Gastroesophageal sphincter (tissue), 4 donors: ENCODE measurements at regions not wholly inside any gene's neighbourhood (a gene's known extent, or its start where the extent isn't known, plus 50 kb on each side); places are given as distances from the start of the nearest gene placed in this dataset.

Source experiments
- ATAC-seq: fragments of 150-250 bp; one replicate; pipeline ENCODE4 v1.9.1; 2016; ENCODE audit warnings: mild to moderate bottlenecking, moderate library complexity
- H3K27ac ChIP-seq, 4 donors: fragments of 200-600 bp; sonication (generic) in 3 of 4; 1 replicate in 3 of 4; 2 replicates in 1 of 4; pipeline ENCODE4 v1.5.1; 2016 to 2019
- H3K27me3 ChIP-seq: fragments of 200-600 bp; sonication (generic); one replicate; pipeline ENCODE4 v1.5.1; 2019
- H3K36me3 ChIP-seq, 2 donors: fragments of 200-600 bp; sonication (generic); one replicate each; pipeline ENCODE4 v1.5.1; 2019; ENCODE audit warnings: control low read depth in 1 of 2
- H3K4me1 ChIP-seq, 3 donors: fragments of 200-600 bp; sonication (generic); 1 replicate in 2 of 3; 2 replicates in 1 of 3; pipeline ENCODE4 v1.5.1; 2016 to 2019; ENCODE audit warnings: control low read depth in 2 of 3
- H3K4me3 ChIP-seq, 2 donors: fragments of 200-600 bp; sonication (generic); one replicate each; pipeline ENCODE4 v1.5.1; 2019; ENCODE audit warnings: mild to moderate bottlenecking in 1 of 2, moderate library complexity in 1 of 2
- H3K9me3 ChIP-seq, 3 donors: fragments of 200-600 bp; sonication (generic); one replicate each; pipeline ENCODE4 v1.5.1; 2017 to 2019; ENCODE audit warnings: control low read depth in 2 of 3
- CTCF ChIP-seq, 4 experiments: fragments of 200-600 bp in 2 of 4; fragments of 450-650 bp in 2 of 4; sonication (generic) in 1 of 4; IDR thresholded peaks; one replicate each; pipeline ENCODE4 v1.5.1; 2017 to 2019; ENCODE audit warnings: antibody characterized with exemption in 4 of 4, mild to moderate bottlenecking in 2 of 4, moderate library complexity in 2 of 4
- EP300 ChIP-seq: sonication (generic); formaldehyde crosslinking; IDR thresholded peaks from one replicate; pipeline ENCODE4 v1.6.1; 2017; ENCODE audit warnings: antibody characterized with exemption, mild to moderate bottlenecking
- POLR2A ChIP-seq, 2 donors: fragments of 450-650 bp; IDR thresholded peaks; one replicate each; pipeline ENCODE4 v1.6.1; 2017; ENCODE audit warnings: antibody characterized with exemption in 2 of 2, mild to moderate bottlenecking in 2 of 2, moderate library complexity in 1 of 2
- POLR2AphosphoS5 ChIP-seq: sonication (generic); formaldehyde crosslinking; IDR thresholded peaks from one replicate; pipeline ENCODE4 v1.6.1; 2017; ENCODE audit warnings: antibody characterized with exemption
- WGBS, 2 donors: methylation state at CpG; one replicate each; pipeline ENCODE4 v1.1.5; 2018; ENCODE audit warnings: low coverage in 1 of 2; 5-methylcytosine and 5-hydroxymethylcytosine counted together

- no peak for TF ChIP-seq CTCF (IDR thresholded peaks at IDR 0.05)
- TF ChIP-seq POLR2AphosphoS5, result no peak
- no peak for TF ChIP-seq EP300
- no peak for TF ChIP-seq POLR2A (IDR thresholded peaks at IDR 0.05)
- Histone ChIP-seq H3K9me3 (peaks cover 0 to 30% (median 0%) of the 10 kb centered on the region in 3 donors), H3K27me3 (peaks cover 31% of the 10 kb centered on the region), H3K4me3 (no peak overlapping the region), H3K27ac (no peak overlapping the region), H3K4me1 (no peaks in the 10 kb centered on the region), H3K36me3 (no peaks in the 10 kb centered on the region)
- no peak for ATAC-seq
- 80 to 100% methylated on average over 1 of the region's 9 CpGs for WGBS, 2 donors
These were observed 75.3 kb upstream of the CACNA1A start for GRCh38 chr19:13581576-13581975.

DNA sequence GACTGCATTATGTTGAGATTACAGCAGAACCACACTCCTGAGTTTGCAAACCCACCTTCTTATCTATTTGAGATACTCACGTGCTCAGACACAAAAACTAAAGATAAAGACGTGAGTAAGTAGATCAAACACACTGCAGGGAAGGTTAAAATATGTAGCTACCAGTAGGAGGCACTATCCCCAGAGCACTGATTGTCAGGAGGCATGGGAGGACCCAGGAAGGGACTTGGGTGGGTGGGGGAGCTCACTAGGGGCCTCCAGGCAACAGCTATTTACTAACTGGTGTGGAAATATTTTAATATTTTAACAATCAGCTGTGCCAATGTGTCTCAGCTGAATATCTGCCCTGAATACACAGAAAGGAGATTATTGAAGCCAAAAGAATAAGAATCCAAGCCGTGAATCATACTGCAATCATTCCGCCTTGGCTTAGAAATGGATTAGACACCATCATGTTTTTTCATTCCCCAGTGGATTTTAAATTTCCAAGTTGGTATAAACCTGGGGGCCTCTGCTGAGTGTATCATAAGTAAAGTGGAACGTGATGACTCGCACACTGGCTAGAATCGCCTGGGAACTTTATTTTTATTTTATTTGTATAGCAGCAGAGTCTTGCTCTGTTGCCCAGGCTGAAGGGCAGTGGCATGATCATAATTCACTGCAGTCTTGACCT is 73.2 kb upstream of the CACNA1A start:
- H3K4me1 ChIP-seq, result no peaks in the 10 kb centered on the region
- WGBS, 2 donors, result 53 to 67% methylated on average over 7 of the region's 7 CpGs
- H3K27ac ChIP-seq, result no peak overlapping the region
- peaks cover 0 to 38% (median 0%) of the 10 kb centered on the region in 3 donors for H3K9me3 ChIP-seq
- TF ChIP-seq EP300 (no peak), POLR2AphosphoS5 (no peak), POLR2A (IDR thresholded peaks at IDR 0.05) (no peak), CTCF (IDR thresholded peaks at IDR 0.05) (no peak)
- H3K4me3 ChIP-seq, result no peak overlapping the region
- H3K27me3 ChIP-seq, result peaks cover 35% of the 10 kb centered on the region
- no peak for ATAC-seq
- no peaks in the 10 kb centered on the region for H3K36me3 ChIP-seq

GRCh38 chr19:13576726-13577125 is 70.4 kb upstream of the CACNA1A start:
- Histone ChIP-seq H3K4me1 (no peaks in the 10 kb centered on the region), H3K27me3 (peaks cover 55% of the 10 kb centered on the region), H3K9me3 (peaks cover 0 to 38% (median 0%) of the 10 kb centered on the region in 3 donors), H3K36me3 (no peaks in the 10 kb centered on the region), H3K4me3 (no peak overlapping the region), H3K27ac (no peak overlapping the region)
- 86 to 93% methylated on average over 2 of the region's 2 CpGs for WGBS, 2 donors
- no peak for ATAC-seq
- no peak for TF ChIP-seq POLR2AphosphoS5
- no peak for TF ChIP-seq EP300
- no peak for TF ChIP-seq CTCF (IDR thresholded peaks at IDR 0.05)
- TF ChIP-seq POLR2A (IDR thresholded peaks at IDR 0.05), result no peak

DNA sequence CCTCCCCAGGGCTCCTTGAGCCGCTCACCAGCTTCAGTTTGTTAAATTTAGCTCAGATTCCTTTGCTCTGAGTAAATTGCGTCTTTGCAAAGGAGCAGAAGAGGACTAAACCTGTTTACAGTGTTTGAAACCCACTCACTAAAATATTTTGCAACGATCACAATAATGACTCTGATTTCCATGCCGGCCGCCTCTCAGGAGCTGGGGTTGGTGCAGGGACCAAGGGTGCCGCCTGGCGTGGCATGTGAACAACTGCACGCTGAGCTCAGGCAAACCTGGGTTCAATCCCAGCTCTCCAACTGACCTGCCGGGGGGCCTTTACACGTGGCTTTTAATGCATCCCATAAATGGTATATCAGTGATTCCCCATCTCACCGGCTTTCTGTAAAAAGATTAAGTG is 68.7 kb upstream of the CACNA1A start:
- Histone ChIP-seq H3K27me3 (peaks cover 58% of the 10 kb centered on the region), H3K27ac (no peak overlapping the region), H3K9me3 (peaks cover 0 to 38% (median 0%) of the 10 kb centered on the region in 3 donors), H3K4me1 (no peaks in the 10 kb centered on the region), H3K4me3 (no peak overlapping the region), H3K36me3 (no peaks in the 10 kb centered on the region)
- 43 to 50% methylated on average over 1 to 3 of the region's 11 CpGs for WGBS, 2 donors
- TF ChIP-seq CTCF (IDR thresholded peaks at IDR 0.05), result no peak
- no peak for TF ChIP-seq POLR2A (IDR thresholded peaks at IDR 0.05)
- no peak for TF ChIP-seq POLR2AphosphoS5
- TF ChIP-seq EP300, result no peak
- ATAC-seq, result no peak

GRCh38 chr19:13573056-13573667 is 66.9 kb upstream of the CACNA1A start:
- H3K9me3 ChIP-seq, result peaks cover 0 to 23% (median 0%) of the 10 kb centered on the region in 3 donors
- WGBS, 2 donors, result 41% methylated on average over 6 of the region's 13 CpGs; no CpG with 5 or more reads in 1 of the 2 donors
- no peaks in the 10 kb centered on the region for H3K36me3 ChIP-seq
- ATAC-seq, result no peak
- no peaks in the 10 kb centered on the region for H3K4me1 ChIP-seq
- no peak overlapping the region for H3K27ac ChIP-seq
- H3K4me3 ChIP-seq, result no peak overlapping the region
- TF ChIP-seq CTCF (IDR thresholded peaks at IDR 0.05) (no peak), EP300 (no peak), POLR2AphosphoS5 (no peak), POLR2A (IDR thresholded peaks at IDR 0.05) (no peak)
- peaks cover 52% of the 10 kb centered on the region for H3K27me3 ChIP-seq
